NB4 (cell line): ENCODE measurements at regions not wholly inside any gene's neighbourhood (a gene's known extent, or its start where the extent isn't known, plus 50 kb on each side); places are given as distances from the start of the nearest gene placed in this dataset.

Experiments used
- DNase-seq: peaks from one replicate; pipeline ENCODE4 v3.0.0; 2010; ENCODE audit warnings: low read depth
- H3K4me3 ChIP-seq: one replicate; pipeline ENCODE4 v1.5.1; 2011; ENCODE audit warnings: mild to moderate bottlenecking, low read depth, low read length, moderate library complexity
- CTCF ChIP-seq: IDR thresholded peaks from one replicate; pipeline ENCODE4 v1.5.1; 2012; ENCODE audit warnings: low read depth, low read length
- MAX ChIP-seq: IDR thresholded peaks from 2 replicates; pipeline ENCODE4 v1.6.1; 2011; ENCODE audit warnings: low read depth, low read length
- MYC ChIP-seq: IDR thresholded peaks from 2 replicates; pipeline ENCODE4 v1.6.1; 2011; ENCODE audit warnings: low read depth, low read length
- POLR2A ChIP-seq: IDR thresholded peaks from 2 replicates; pipeline ENCODE4 v1.6.1; 2011; ENCODE audit warnings: mild to moderate bottlenecking; ENCODE audit not compliant: insufficient read length; ENCODE audit errors: extremely low read depth

GRCh38 chr4:122203407-122203806 is 51.3 kb downstream of the BLTP1 start:
- TF ChIP-seq POLR2A = no peak
- no peak for TF ChIP-seq CTCF
- no peak for TF ChIP-seq MAX
- TF ChIP-seq MYC = no peak
- no peak for DNase-seq
- H3K4me3 ChIP-seq = no peak overlapping the region

- TF ChIP-seq MAX (no peak), MYC (no peak), CTCF (no peak), POLR2A (no peak)
- no peak overlapping the region for H3K4me3 ChIP-seq
- DNase-seq = peak; percentile 1
These were observed 53.6 kb downstream of the BLTP1 start for GRCh38 chr4:122205687-122206086.

- H3K4me3 ChIP-seq = no peak overlapping the region
- TF ChIP-seq POLR2A (no peak), MAX (no peak), MYC (no peak), CTCF (no peak)
- DNase-seq = no peak
These were observed 60.7 kb downstream of the BLTP1 start for GRCh38 chr4:122212880-122213279.

GRCh38 chr4:122218762-122219161 is 66.6 kb downstream of the BLTP1 start:
- no peak overlapping the region for H3K4me3 ChIP-seq
- DNase-seq = no peak
- TF ChIP-seq CTCF (peak; percentile 6), MYC (no peak)

- TF ChIP-seq MYC = no peak
- no peak for TF ChIP-seq CTCF
- no peak for TF ChIP-seq POLR2A
- TF ChIP-seq MAX = no peak
- no peak for DNase-seq
- no peak overlapping the region for H3K4me3 ChIP-seq
These were observed 67.2 kb downstream of the BLTP1 start for GRCh38 chr4:122219356-122219755.

- no peak for TF ChIP-seq POLR2A
- TF ChIP-seq MAX = no peak
- no peak for TF ChIP-seq CTCF
- TF ChIP-seq MYC = no peak
- DNase-seq = no peak
- no peak overlapping the region for H3K4me3 ChIP-seq
These were observed 69.2 kb downstream of the BLTP1 start for GRCh38 chr4:122221322-122221721.
